GM12872 (cell line): ENCODE measurements at regions not wholly inside any gene's neighbourhood (a gene's known extent, or its start where the extent isn't known, plus 50 kb on each side); places are given as distances from the start of the nearest gene placed in this dataset.

Source experiments
- CTCF ChIP-seq: IDR thresholded peaks from 3 replicates; pipeline ENCODE4 v1.5.1; 2011; ENCODE audit warnings: low read depth, mild to moderate bottlenecking, low read length, moderate library complexity; ENCODE audit not compliant: insufficient read depth

GRCh38 chr2:176534798-176535466 lies 265.7 kb downstream of the MTX2 start:
- no peak for TF ChIP-seq CTCF

- no peak for TF ChIP-seq CTCF
Observed at GRCh38 chr2:176535467-176536113, 266.3 kb downstream of the MTX2 start.

GRCh38 chr2:176536439-176537133 lies 267.3 kb downstream of the MTX2 start:
- no peak for TF ChIP-seq CTCF

GRCh38 chr2:176537932-176538331 lies 268.7 kb downstream of the MTX2 start:
- no peak for TF ChIP-seq CTCF

GRCh38 chr2:176540995-176541394 lies 271.8 kb downstream of the MTX2 start:
- TF ChIP-seq CTCF, result no peak

GRCh38 chr2:176542476-176542875 lies 273.2 kb downstream of the MTX2 start:
- no peak for TF ChIP-seq CTCF

- no peak for TF ChIP-seq CTCF
Observed at GRCh38 chr2:176544557-176544956, 275.3 kb downstream of the MTX2 start.
